ENCODE measurements at regions not wholly inside any gene's neighbourhood (a gene's known extent, or its start where the extent isn't known, plus 50 kb on each side); places are given as distances from the start of the nearest gene placed in this dataset.

- FAIRE-seq = no peak
- no peak for ATAC-seq
- intact Hi-C loops (cut with DNase I) = no loop called here
Observed at GRCh38 chr5:166091931-166092330, 2199.5 kb upstream of the WWC1 start.

GRCh38 chr5:166093312-166093711 is 2198.1 kb upstream of the WWC1 start:
- intact Hi-C loops (cut with DNase I) = no loop called here
- WGBS, 2 donors = 57 to 68% methylated on average over 4 of the region's 4 CpGs
- no peak for TF ChIP-seq CTCF (IDR thresholded peaks at IDR 0.05)

More at GRCh38 chr5:166091931-166092330, 2199.5 kb upstream of the WWC1 start:
- no peak for TF ChIP-seq CTCF (IDR thresholded peaks at IDR 0.05)
- Histone ChIP-seq H3K36me3 (no peaks in the 10 kb centered on the region), H3K4me3 (no peak overlapping the region), H3K27ac (no peak overlapping the region), H3K27me3 (no peaks in the 10 kb centered on the region), H3K9me3 (no peaks in the 10 kb centered on the region), H3K4me1 (no peaks in the 10 kb centered on the region)
- WGBS, 2 donors = 94 to 100% methylated on average over 1 of the region's 1 CpG
- DNase-seq = no peak

GRCh38 chr5:166102947-166103346 is 2188.5 kb upstream of the WWC1 start:
- no peak for TF ChIP-seq CTCF (IDR thresholded peaks at IDR 0.05)
- WGBS, 2 donors = 76 to 82% methylated on average over 10 of the region's 10 CpGs
- FAIRE-seq (no peak), DNase-seq (no peak), ATAC-seq (no peak)
- Histone ChIP-seq H3K36me3 (no peaks in the 10 kb centered on the region), H3K27ac (no peak overlapping the region), H3K4me1 (no peaks in the 10 kb centered on the region), H3K27me3 (no peaks in the 10 kb centered on the region), H3K9me3 (no peaks in the 10 kb centered on the region), H3K4me3 (no peak overlapping the region)
- intact Hi-C loops (cut with DNase I) = no loop called here

More at GRCh38 chr5:166093312-166093711, 2198.1 kb upstream of the WWC1 start:
- no peak for DNase-seq
- no peaks in the 10 kb centered on the region for H3K4me1 ChIP-seq
- no peak for ATAC-seq
- no peak overlapping the region for H3K27ac ChIP-seq
- no peaks in the 10 kb centered on the region for H3K9me3 ChIP-seq
- no peak overlapping the region for H3K4me3 ChIP-seq
- no peaks in the 10 kb centered on the region for H3K27me3 ChIP-seq
- no peak for FAIRE-seq
- H3K36me3 ChIP-seq = no peaks in the 10 kb centered on the region

- Histone ChIP-seq H3K4me1 (no peaks in the 10 kb centered on the region), H3K27me3 (no peaks in the 10 kb centered on the region), H3K9me3 (no peaks in the 10 kb centered on the region), H3K36me3 (no peaks in the 10 kb centered on the region), H3K4me3 (no peak overlapping the region), H3K27ac (no peak overlapping the region)
- no peak for TF ChIP-seq CTCF (IDR thresholded peaks at IDR 0.05)
- no peak for ATAC-seq
- intact Hi-C loops (cut with DNase I) = no loop called here
- DNase-seq = no peak
- 79 to 87% methylated on average over 3 of the region's 3 CpGs for WGBS, 2 donors
- no peak for FAIRE-seq
Observed at GRCh38 chr5:166111021-166111420, 2180.4 kb upstream of the WWC1 start.

GRCh38 chr5:166117072-166118066 is 2174.1 kb upstream of the WWC1 start:
- Histone ChIP-seq H3K27ac (no peak overlapping the region), H3K4me1 (no peaks in the 10 kb centered on the region), H3K27me3 (no peaks in the 10 kb centered on the region), H3K4me3 (no peak overlapping the region), H3K36me3 (no peaks in the 10 kb centered on the region), H3K9me3 (no peaks in the 10 kb centered on the region)
- DNase-seq (no peak), ATAC-seq (no peak), FAIRE-seq (no peak)
- no peak for TF ChIP-seq CTCF (IDR thresholded peaks at IDR 0.05)
- intact Hi-C loops (cut with DNase I) = no loop called here
- WGBS, 2 donors = 80 to 86% methylated on average over 4 of the region's 4 CpGs

Measured in pancreas (tissue), 10 donors.